DOHH2 (cell line): ENCODE measurements at regions not wholly inside any gene's neighbourhood (a gene's known extent, or its start where the extent isn't known, plus 50 kb on each side); places are given as distances from the start of the nearest gene placed in this dataset.

Experiments used
- H3F3A ChIP-seq: fragments of 200-600 bp; sonication (generic), shearing (Covaris generic); 2 replicates; pipeline ENCODE4 v1.6.0; 2016; ENCODE audit warnings: antibody characterized with exemption, mild to moderate bottlenecking; ENCODE audit not compliant: control insufficient read depth, insufficient read depth
- H3K27ac ChIP-seq: fragments of 200-600 bp; sonication (generic); 2 replicates; pipeline ENCODE4 v1.5.1; 2014; ENCODE audit warnings: low read depth, mild to moderate bottlenecking, low read length, moderate library complexity
- H3K27me3 ChIP-seq: fragments of 200-600 bp; sonication (generic); 2 replicates; pipeline ENCODE4 v1.6.1; 2014; ENCODE audit warnings: mild to moderate bottlenecking, low read length, mixed read lengths; ENCODE audit not compliant: control insufficient read depth
- H3K36me3 ChIP-seq: fragments of 200-600 bp; sonication (generic); 2 replicates; pipeline ENCODE4 v1.6.1; 2014; ENCODE audit warnings: mild to moderate bottlenecking, low read length, moderate library complexity, mixed read lengths; ENCODE audit not compliant: control insufficient read depth
- H3K4me1 ChIP-seq: fragments of 200-600 bp; sonication (generic); 2 replicates; pipeline ENCODE4 v1.6.1; 2014; ENCODE audit warnings: mild to moderate bottlenecking, low read length, mixed read lengths; ENCODE audit not compliant: control insufficient read depth
- H3K4me2 ChIP-seq: fragments of 200-600 bp; sonication (generic); 2 replicates; pipeline ENCODE4 v1.6.0; 2014; ENCODE audit warnings: mild to moderate bottlenecking, low read length, moderate library complexity
- H3K4me3 ChIP-seq: fragments of 200-600 bp; sonication (generic); 2 replicates; pipeline ENCODE4 v1.5.1; 2014; ENCODE audit warnings: mild to moderate bottlenecking, low read length, mixed read lengths
- H3K79me2 ChIP-seq: fragments of 200-600 bp; sonication (generic); 2 replicates; pipeline ENCODE4 v1.6.1; 2014; ENCODE audit warnings: mild to moderate bottlenecking, low read length, mixed read lengths; ENCODE audit not compliant: control insufficient read depth
- H3K9me2 ChIP-seq: fragments of 200-600 bp; sonication (generic); replicated peaks from 2 replicates; pipeline ENCODE4 v1.6.1; 2014; ENCODE audit warnings: mild to moderate bottlenecking, low read length, mixed read lengths; ENCODE audit not compliant: control insufficient read depth
- H3K9me3 ChIP-seq: fragments of 200-600 bp; sonication (generic); 2 replicates; pipeline ENCODE4 v1.6.1; 2014; ENCODE audit warnings: antibody characterized with exemption, low read length, mixed read lengths; ENCODE audit not compliant: control insufficient read depth, insufficient read depth
- H4K20me1 ChIP-seq: fragments of 200-600 bp; sonication (generic); 2 replicates; pipeline ENCODE4 v1.6.0; 2014; ENCODE audit warnings: low read depth, mild to moderate bottlenecking, antibody characterized with exemption, low read length, moderate library complexity; ENCODE audit not compliant: control insufficient read depth, insufficient read depth
- CTCF ChIP-seq: fragments of 200-600 bp; sonication (generic); IDR thresholded peaks from one replicate; pipeline ENCODE4 v1.5.1; 2014; ENCODE audit warnings: antibody characterized with exemption, mild to moderate bottlenecking, low read depth, low read length; ENCODE audit not compliant: poor library complexity, severe bottlenecking
- EZH2phosphoT487 ChIP-seq: fragments of 200-600 bp; sonication (generic); IDR thresholded peaks from 2 replicates; pipeline ENCODE4 v1.6.1; 2017; ENCODE audit warnings: borderline replicate concordance, mild to moderate bottlenecking, antibody characterized with exemption, low read length, moderate library complexity, mixed read lengths

GRCh38 chr1:199301472-199302217 is 662.8 kb downstream of the PTPRC start:
- Histone ChIP-seq H3K79me2 (no peaks in the 10 kb centered on the region), H3K9me3 (no peaks in the 10 kb centered on the region), H3K4me3 (no peak overlapping the region), H4K20me1 (no peaks in the 10 kb centered on the region), H3K9me2 (no peaks in the 10 kb centered on the region), H3F3A (no peaks in the 10 kb centered on the region), H3K4me2 (no peak overlapping the region), H3K4me1 (no peaks in the 10 kb centered on the region), H3K27ac (no peak overlapping the region), H3K36me3 (no peaks in the 10 kb centered on the region), H3K27me3 (no peaks in the 10 kb centered on the region)
- TF ChIP-seq CTCF: no peak
- no peak for TF ChIP-seq EZH2phosphoT487

- H3F3A ChIP-seq: no peaks in the 10 kb centered on the region
- H3K79me2 ChIP-seq: no peaks in the 10 kb centered on the region
- TF ChIP-seq CTCF (no peak), EZH2phosphoT487 (no peak)
- no peaks in the 10 kb centered on the region for H3K9me2 ChIP-seq
- H4K20me1 ChIP-seq: no peaks in the 10 kb centered on the region
- no peak overlapping the region for H3K27ac ChIP-seq
- H3K27me3 ChIP-seq: no peaks in the 10 kb centered on the region
- H3K4me2 ChIP-seq: no peak overlapping the region
- no peaks in the 10 kb centered on the region for H3K36me3 ChIP-seq
- H3K4me1 ChIP-seq: no peaks in the 10 kb centered on the region
- H3K9me3 ChIP-seq: no peaks in the 10 kb centered on the region
- H3K4me3 ChIP-seq: no peak overlapping the region
Observed at GRCh38 chr1:199302554-199302953, 663.7 kb downstream of the PTPRC start.

- Histone ChIP-seq H3K79me2 (no peaks in the 10 kb centered on the region), H3K9me2 (no peaks in the 10 kb centered on the region), H3K36me3 (no peaks in the 10 kb centered on the region), H3K27me3 (no peaks in the 10 kb centered on the region), H3K4me2 (no peak overlapping the region), H3K4me1 (no peaks in the 10 kb centered on the region), H4K20me1 (no peaks in the 10 kb centered on the region), H3K9me3 (no peaks in the 10 kb centered on the region), H3K27ac (no peak overlapping the region), H3K4me3 (no peak overlapping the region), H3F3A (no peaks in the 10 kb centered on the region)
- no peak for TF ChIP-seq EZH2phosphoT487
- TF ChIP-seq CTCF: no peak
Observed at GRCh38 chr1:199303035-199303434, 664.2 kb downstream of the PTPRC start.
